Endothelial cell of umbilical vein (primary cell): ENCODE measurements at regions not wholly inside any gene's neighbourhood (a gene's known extent, or its start where the extent isn't known, plus 50 kb on each side); places are given as distances from the start of the nearest gene placed in this dataset.

ENCODE experiments used
- EZH2 ChIP-seq: IDR thresholded peaks from 2 replicates; pipeline ENCODE4 v1.6.1; 2012; ENCODE audit warnings: borderline replicate concordance, low read depth, mild to moderate bottlenecking, moderate library complexity, low read length, inconsistent platforms; ENCODE audit not compliant: severe bottlenecking
- JUN ChIP-seq: IDR thresholded peaks from 2 replicates; pipeline ENCODE4 v1.6.1; 2011; ENCODE audit warnings: borderline replicate concordance, low read depth; ENCODE audit not compliant: insufficient read length, insufficient read depth
- MAX ChIP-seq: IDR thresholded peaks from 2 replicates; pipeline ENCODE4 v1.6.1; 2011; ENCODE audit not compliant: insufficient read depth, insufficient read length
- MYC ChIP-seq: IDR thresholded peaks from one replicate; pipeline ENCODE4 v1.6.1; 2011; ENCODE audit warnings: mild to moderate bottlenecking, low read depth, low read length
- POLR2A ChIP-seq: IDR thresholded peaks from 2 replicates; pipeline ENCODE4 v1.6.1; 2012; ENCODE audit warnings: low read depth, mild to moderate bottlenecking, control low read depth, low read length
- POLR2AphosphoS5 ChIP-seq: IDR thresholded peaks from 2 replicates; pipeline ENCODE4 v1.6.1; 2012; ENCODE audit warnings: low read depth, mild to moderate bottlenecking, control low read depth, low read length, moderate library complexity; ENCODE audit not compliant: insufficient read depth
- TF ChIP-seq, protein P1 (sequence below), 2 donors: IDR thresholded peaks; 1 replicate in 1 of 2; 2 replicates in 1 of 2; pipeline ENCODE4 v1.5.1; 2011; ENCODE audit warnings: low read length in 2 of 2, mild to moderate bottlenecking in 2 of 2, moderate library complexity in 2 of 2, control low read depth in 1 of 2, inconsistent platforms in 1 of 2, low read depth in 1 of 2; ENCODE audit not compliant: insufficient read depth in 1 of 2; ENCODE audit errors: extremely low read depth in 1 of 2

DNA sequence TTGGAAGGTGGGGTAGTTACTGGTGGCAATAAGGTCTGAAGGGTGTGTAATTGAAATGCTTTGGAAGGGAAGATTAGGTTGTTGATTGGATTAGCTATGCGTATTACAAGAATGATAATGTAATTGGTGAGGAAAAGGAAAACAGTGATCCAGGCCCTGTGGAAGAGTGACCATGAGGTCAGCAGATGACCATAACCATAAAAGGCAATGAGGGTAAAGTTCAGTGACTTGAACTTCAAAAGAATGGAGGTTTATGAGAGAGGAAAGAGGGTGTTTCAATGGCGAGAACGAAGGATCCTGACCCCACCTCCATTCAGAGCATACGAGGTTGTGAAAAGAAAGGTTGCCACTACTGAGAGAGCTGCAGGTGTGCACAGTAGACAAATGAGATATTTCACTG lies 439.7 kb downstream of the CCSER2 start:
- TF ChIP-seq POLR2AphosphoS5 (no peak), EZH2 (no peak), JUN (no peak), POLR2A (no peak), MYC (no peak), MAX (no peak)
- TF ChIP-seq, protein P1, sequence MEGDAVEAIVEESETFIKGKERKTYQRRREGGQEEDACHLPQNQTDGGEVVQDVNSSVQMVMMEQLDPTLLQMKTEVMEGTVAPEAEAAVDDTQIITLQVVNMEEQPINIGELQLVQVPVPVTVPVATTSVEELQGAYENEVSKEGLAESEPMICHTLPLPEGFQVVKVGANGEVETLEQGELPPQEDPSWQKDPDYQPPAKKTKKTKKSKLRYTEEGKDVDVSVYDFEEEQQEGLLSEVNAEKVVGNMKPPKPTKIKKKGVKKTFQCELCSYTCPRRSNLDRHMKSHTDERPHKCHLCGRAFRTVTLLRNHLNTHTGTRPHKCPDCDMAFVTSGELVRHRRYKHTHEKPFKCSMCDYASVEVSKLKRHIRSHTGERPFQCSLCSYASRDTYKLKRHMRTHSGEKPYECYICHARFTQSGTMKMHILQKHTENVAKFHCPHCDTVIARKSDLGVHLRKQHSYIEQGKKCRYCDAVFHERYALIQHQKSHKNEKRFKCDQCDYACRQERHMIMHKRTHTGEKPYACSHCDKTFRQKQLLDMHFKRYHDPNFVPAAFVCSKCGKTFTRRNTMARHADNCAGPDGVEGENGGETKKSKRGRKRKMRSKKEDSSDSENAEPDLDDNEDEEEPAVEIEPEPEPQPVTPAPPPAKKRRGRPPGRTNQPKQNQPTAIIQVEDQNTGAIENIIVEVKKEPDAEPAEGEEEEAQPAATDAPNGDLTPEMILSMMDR (IDR thresholded peaks at IDR 0.05; ENCODE audit: extremely low read depth in 1 of 2, insufficient read depth in 1 of 2, low read depth in 1 of 2, low read length in 2 of 2), result no peak
